Stimulated activated naive B cell treated with anti-CD40 and anti-IgM and Interleukin-4, amounts not matched to agents 10 μg/mL and 1 μg/mL and 100 μg/mL, for 72 hours (primary cell): ENCODE measurements at regions not wholly inside any gene's neighbourhood (a gene's known extent, or its start where the extent isn't known, plus 50 kb on each side); places are given as distances from the start of the nearest gene placed in this dataset.

Source experiments
- ATAC-seq, 2 donors: fragments of 150-1000 bp; cut with Tn5 transposase; replicated peaks; 2 replicates each; pipeline ENCODE4 v1.10.0; 2021; ENCODE audit warnings: moderate library complexity in 1 of 2
- DNase-seq: peaks from one replicate; pipeline ENCODE4 v3.0.0; 2021
- H3K27ac Mint-ChIP-seq: one replicate; pipeline ENCODE4 v1.8.0; 2022; ENCODE audit warnings: mild to moderate bottlenecking, mixed read lengths
- H3K27me3 Mint-ChIP-seq, 2 donors: one replicate each; pipeline ENCODE4 v1.8.0; 2022; ENCODE audit warnings: mixed read lengths in 2 of 2
- H3K36me3 Mint-ChIP-seq, 2 donors: one replicate each; pipeline ENCODE4 v1.8.0; 2022; ENCODE audit warnings: mixed read lengths in 2 of 2, mild to moderate bottlenecking in 1 of 2
- H3K4me1 Mint-ChIP-seq, 2 donors: one replicate each; pipeline ENCODE4 v1.8.0; 2022; ENCODE audit warnings: mixed read lengths in 2 of 2, mild to moderate bottlenecking in 1 of 2
- H3K4me3 Mint-ChIP-seq, 2 donors: one replicate each; pipeline ENCODE4 v1.8.0; 2022; ENCODE audit warnings: mild to moderate bottlenecking in 2 of 2, mixed read lengths in 2 of 2, moderate library complexity in 1 of 2
- H3K9me3 Mint-ChIP-seq, 2 donors: one replicate each; pipeline ENCODE4 v1.8.0; 2022; ENCODE audit warnings: mixed read lengths in 2 of 2, mild to moderate bottlenecking in 1 of 2

DNA sequence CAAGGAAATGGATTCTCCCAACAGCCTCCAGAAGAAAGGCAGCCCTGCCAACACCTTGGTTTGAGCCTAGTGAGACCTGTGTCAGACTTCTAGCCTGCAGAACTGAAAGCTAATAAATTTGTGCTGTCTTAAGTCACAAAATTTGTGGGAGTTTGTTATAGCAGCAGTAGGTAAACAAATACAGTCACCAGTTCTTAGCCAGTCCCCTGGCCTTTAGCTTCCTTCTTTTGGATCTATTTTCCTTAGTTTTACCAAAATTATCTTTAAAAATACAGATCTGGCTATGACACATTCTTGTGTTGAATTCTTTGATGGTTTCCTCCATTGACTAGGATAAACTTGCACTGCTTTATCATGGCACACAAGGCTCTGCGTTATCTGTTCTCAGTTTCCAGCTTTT lies 697.9 kb upstream of the FANCL start:
- Mint-ChIP-seq H3K9me3 (peaks cover 12 to 13% of the 10 kb centered on the region in 2 donors), H3K4me1 (no peaks in the 10 kb centered on the region), H3K27me3 (peaks cover 0 to 6% of the 10 kb centered on the region in 2 donors), H3K27ac (no peak overlapping the region), H3K36me3 (no peaks in the 10 kb centered on the region), H3K4me3 (no peak overlapping the region)
- DNase-seq (no peak), ATAC-seq (no peak)

- Mint-ChIP-seq H3K27ac (no peak overlapping the region), H3K9me3 (no peaks in the 10 kb centered on the region), H3K36me3 (no peaks in the 10 kb centered on the region), H3K4me3 (no peak overlapping the region), H3K27me3 (no peaks in the 10 kb centered on the region), H3K4me1 (no peaks in the 10 kb centered on the region)
- no peak for DNase-seq
- ATAC-seq = no peak
These were observed 691.7 kb upstream of the FANCL start for GRCh38 chr2:58932801-58933200.

DNA sequence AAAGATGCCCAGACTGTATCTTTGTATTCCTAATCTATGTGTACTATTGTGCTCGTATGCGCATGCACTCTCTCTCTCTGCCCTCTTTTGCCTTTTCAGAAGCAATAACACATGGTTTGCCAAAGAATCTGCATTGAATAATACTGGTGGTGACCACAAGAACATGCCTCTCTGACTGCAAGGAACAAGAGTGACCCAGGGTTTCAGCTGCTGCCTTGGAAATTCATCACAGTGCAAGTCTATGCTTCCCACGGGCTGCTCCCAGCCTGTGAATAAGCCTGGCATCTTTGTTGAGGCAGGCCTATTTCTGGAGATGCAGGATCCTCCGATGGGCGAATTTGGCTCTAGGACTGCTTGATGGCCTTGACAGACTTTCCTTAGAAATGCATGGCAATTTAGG lies 689.4 kb upstream of the FANCL start:
- no peaks in the 10 kb centered on the region for H3K9me3 Mint-ChIP-seq
- H3K36me3 Mint-ChIP-seq = no peaks in the 10 kb centered on the region
- DNase-seq (no peak), ATAC-seq (no peak)
- no peaks in the 10 kb centered on the region for H3K27me3 Mint-ChIP-seq
- H3K27ac Mint-ChIP-seq = no peak overlapping the region
- no peaks in the 10 kb centered on the region for H3K4me1 Mint-ChIP-seq
- no peak overlapping the region for H3K4me3 Mint-ChIP-seq

DNA sequence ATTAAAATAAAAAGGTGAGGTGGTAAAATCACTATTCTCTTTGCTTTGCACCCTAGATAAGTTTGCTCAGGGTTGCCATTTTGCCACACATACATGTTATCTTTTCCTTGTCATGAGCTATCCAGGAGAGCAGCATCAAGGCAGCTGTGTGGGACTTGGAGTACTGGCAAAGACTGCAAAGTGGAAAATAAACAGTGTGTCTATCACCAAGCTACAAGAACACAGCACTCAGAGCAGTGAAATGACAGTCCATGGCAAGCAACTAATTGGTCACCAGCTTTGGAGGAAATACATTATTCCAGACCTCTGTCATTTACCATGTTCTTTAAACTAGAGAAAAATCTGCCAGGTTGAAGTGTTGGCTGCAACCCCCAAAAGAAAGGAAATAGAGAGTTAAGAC lies 687.8 kb upstream of the FANCL start:
- no peaks in the 10 kb centered on the region for H3K9me3 Mint-ChIP-seq
- DNase-seq (no peak), ATAC-seq (no peak)
- no peaks in the 10 kb centered on the region for H3K4me1 Mint-ChIP-seq
- no peaks in the 10 kb centered on the region for H3K27me3 Mint-ChIP-seq
- no peak overlapping the region for H3K27ac Mint-ChIP-seq
- H3K4me3 Mint-ChIP-seq = no peak overlapping the region
- no peaks in the 10 kb centered on the region for H3K36me3 Mint-ChIP-seq

- Mint-ChIP-seq H3K27me3 (no peaks in the 10 kb centered on the region), H3K9me3 (no peaks in the 10 kb centered on the region), H3K4me1 (no peaks in the 10 kb centered on the region), H3K4me3 (no peak overlapping the region), H3K36me3 (no peaks in the 10 kb centered on the region), H3K27ac (no peak overlapping the region)
- ATAC-seq = no peak
- no peak for DNase-seq
These were observed 687.3 kb upstream of the FANCL start for GRCh38 chr2:58928391-58928790.

- Mint-ChIP-seq H3K4me3 (no peak overlapping the region), H3K36me3 (no peaks in the 10 kb centered on the region), H3K4me1 (no peaks in the 10 kb centered on the region), H3K27me3 (no peaks in the 10 kb centered on the region), H3K9me3 (no peaks in the 10 kb centered on the region), H3K27ac (no peak overlapping the region)
- no peak for ATAC-seq
- no peak for DNase-seq
These were observed 685.0 kb upstream of the FANCL start for GRCh38 chr2:58926112-58926511.

DNA sequence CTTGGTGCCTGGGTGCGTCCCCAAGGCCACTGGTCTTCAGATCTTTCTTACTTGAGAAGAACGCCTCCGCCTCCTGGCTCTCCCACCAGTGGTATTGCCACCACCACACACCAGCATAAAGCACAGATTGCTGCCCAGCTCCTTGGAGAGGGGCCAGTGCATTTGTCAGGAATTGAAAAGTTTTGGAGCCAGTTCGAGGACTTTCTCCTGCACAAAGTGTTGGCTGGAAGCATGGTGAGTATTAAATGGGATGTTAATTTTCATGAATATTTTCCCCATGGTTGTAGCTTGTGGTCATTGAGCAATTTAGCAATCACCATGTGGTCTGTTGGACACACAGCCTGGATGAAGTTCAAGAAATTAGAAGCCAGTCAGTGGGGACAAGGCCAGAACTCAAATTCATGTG lies 684.6 kb upstream of the FANCL start:
- no peak for ATAC-seq
- no peaks in the 10 kb centered on the region for H3K27me3 Mint-ChIP-seq
- H3K9me3 Mint-ChIP-seq = no peaks in the 10 kb centered on the region
- no peak for DNase-seq
- H3K4me3 Mint-ChIP-seq = no peak overlapping the region
- no peak overlapping the region for H3K27ac Mint-ChIP-seq
- no peaks in the 10 kb centered on the region for H3K4me1 Mint-ChIP-seq
- H3K36me3 Mint-ChIP-seq = no peaks in the 10 kb centered on the region

- no peak overlapping the region for H3K4me3 Mint-ChIP-seq
- ATAC-seq (no peak), DNase-seq (no peak)
- H3K27ac Mint-ChIP-seq = no peak overlapping the region
- H3K9me3 Mint-ChIP-seq = no peaks in the 10 kb centered on the region
- H3K4me1 Mint-ChIP-seq = no peaks in the 10 kb centered on the region
- H3K27me3 Mint-ChIP-seq = no peaks in the 10 kb centered on the region
- no peaks in the 10 kb centered on the region for H3K36me3 Mint-ChIP-seq
These were observed 682.7 kb upstream of the FANCL start for GRCh38 chr2:58923869-58924268.

GRCh38 chr2:58922245-58922644 lies 681.1 kb upstream of the FANCL start:
- H3K9me3 Mint-ChIP-seq = no peaks in the 10 kb centered on the region
- DNase-seq (no peak), ATAC-seq (no peak)
- no peak overlapping the region for H3K4me3 Mint-ChIP-seq
- H3K36me3 Mint-ChIP-seq = no peaks in the 10 kb centered on the region
- no peaks in the 10 kb centered on the region for H3K27me3 Mint-ChIP-seq
- H3K4me1 Mint-ChIP-seq = no peaks in the 10 kb centered on the region
- no peak overlapping the region for H3K27ac Mint-ChIP-seq

- ATAC-seq (no peak), DNase-seq (no peak)
- H3K27ac Mint-ChIP-seq = no peak overlapping the region
- H3K4me1 Mint-ChIP-seq = no peaks in the 10 kb centered on the region
- H3K9me3 Mint-ChIP-seq = no peaks in the 10 kb centered on the region
- no peaks in the 10 kb centered on the region for H3K36me3 Mint-ChIP-seq
- no peaks in the 10 kb centered on the region for H3K27me3 Mint-ChIP-seq
- H3K4me3 Mint-ChIP-seq = no peak overlapping the region
These were observed 680.6 kb upstream of the FANCL start for GRCh38 chr2:58921676-58922075.

- DNase-seq (no peak), ATAC-seq (no peak)
- no peaks in the 10 kb centered on the region for H3K36me3 Mint-ChIP-seq
- no peaks in the 10 kb centered on the region for H3K4me1 Mint-ChIP-seq
- H3K27me3 Mint-ChIP-seq = no peaks in the 10 kb centered on the region
- H3K27ac Mint-ChIP-seq = no peak overlapping the region
- H3K4me3 Mint-ChIP-seq = no peak overlapping the region
- no peaks in the 10 kb centered on the region for H3K9me3 Mint-ChIP-seq
These were observed 678.9 kb upstream of the FANCL start for GRCh38 chr2:58920001-58920400.

DNA sequence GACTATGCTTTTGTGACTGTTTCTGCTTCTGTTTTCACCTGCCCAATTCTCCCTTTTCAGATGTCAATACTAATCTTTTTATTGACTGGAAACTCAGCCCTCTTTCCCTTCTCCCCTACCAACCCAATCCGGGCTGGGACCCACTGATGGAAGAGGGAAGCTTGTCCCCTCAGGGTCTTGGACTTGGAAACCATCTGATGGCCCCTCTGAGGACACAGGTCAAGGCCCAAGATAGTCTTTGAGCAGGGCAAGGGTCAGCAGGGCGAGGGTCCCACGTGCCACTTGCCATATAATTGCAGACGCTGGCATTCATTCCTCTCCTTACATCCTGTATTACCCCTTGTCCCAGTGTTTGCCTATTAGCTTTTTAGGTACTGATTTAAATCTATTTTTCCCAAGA lies 678.2 kb upstream of the FANCL start:
- H3K4me1 Mint-ChIP-seq = no peaks in the 10 kb centered on the region
- H3K36me3 Mint-ChIP-seq = no peaks in the 10 kb centered on the region
- no peaks in the 10 kb centered on the region for H3K9me3 Mint-ChIP-seq
- ATAC-seq = no peak
- H3K27ac Mint-ChIP-seq = no peak overlapping the region
- H3K27me3 Mint-ChIP-seq = no peaks in the 10 kb centered on the region
- DNase-seq = no peak
- no peak overlapping the region for H3K4me3 Mint-ChIP-seq

DNA sequence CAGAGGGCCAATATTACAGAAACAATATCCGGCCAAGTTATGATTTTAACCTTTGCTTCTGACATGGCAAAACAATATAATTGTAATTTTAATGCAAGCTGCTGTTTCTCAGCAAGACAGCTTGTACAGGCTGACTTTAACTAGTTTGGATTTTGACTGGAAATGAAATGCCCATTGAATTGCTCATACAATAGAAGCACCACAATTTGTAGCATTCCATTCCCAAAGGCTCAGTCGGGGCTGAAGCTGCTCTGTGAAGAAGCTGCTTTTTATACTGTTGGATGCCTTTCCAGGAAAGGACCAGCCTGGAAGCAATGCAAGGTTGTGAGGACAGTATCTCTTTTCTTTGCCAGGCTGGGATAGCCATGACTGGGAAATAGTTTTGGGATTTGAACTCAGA lies 677.0 kb upstream of the FANCL start:
- Mint-ChIP-seq H3K4me3 (no peak overlapping the region), H3K27ac (no peak overlapping the region), H3K27me3 (no peaks in the 10 kb centered on the region), H3K4me1 (no peaks in the 10 kb centered on the region), H3K9me3 (no peaks in the 10 kb centered on the region), H3K36me3 (no peaks in the 10 kb centered on the region)
- ATAC-seq (no peak), DNase-seq (no peak)

GRCh38 chr2:58917596-58917995 lies 676.5 kb upstream of the FANCL start:
- Mint-ChIP-seq H3K4me3 (no peak overlapping the region), H3K27me3 (no peaks in the 10 kb centered on the region), H3K4me1 (no peaks in the 10 kb centered on the region), H3K27ac (no peak overlapping the region), H3K9me3 (no peaks in the 10 kb centered on the region), H3K36me3 (no peaks in the 10 kb centered on the region)
- DNase-seq (no peak), ATAC-seq (no peak)

- Mint-ChIP-seq H3K4me1 (no peaks in the 10 kb centered on the region), H3K27ac (no peak overlapping the region)
These were observed 674.9 kb upstream of the FANCL start for GRCh38 chr2:58916063-58916462.

GRCh38 chr2:58914733-58915505 lies 673.8 kb upstream of the FANCL start:
- Mint-ChIP-seq H3K27ac (no peak overlapping the region), H3K4me3 (no peak overlapping the region), H3K36me3 (no peaks in the 10 kb centered on the region), H3K4me1 (no peaks in the 10 kb centered on the region), H3K27me3 (no peaks in the 10 kb centered on the region), H3K9me3 (no peaks in the 10 kb centered on the region)
- ATAC-seq (no peak), DNase-seq (no peak)

More at GRCh38 chr2:58916063-58916462, 674.9 kb upstream of the FANCL start:
- DNase-seq (no peak), ATAC-seq (no peak)
- Mint-ChIP-seq H3K36me3 (no peaks in the 10 kb centered on the region), H3K4me3 (no peak overlapping the region), H3K27me3 (no peaks in the 10 kb centered on the region), H3K9me3 (no peaks in the 10 kb centered on the region)
